Stimulated activated CD4-positive, alpha-beta T cell treated with anti-CD3 and anti-CD28 coated beads, Interleukin-4, amount 100 ng/mL, for 4 hours (primary cell): ENCODE measurements at regions not wholly inside any gene's neighbourhood (a gene's known extent, or its start where the extent isn't known, plus 50 kb on each side); places are given as distances from the start of the nearest gene placed in this dataset.

Experiments
- DNase-seq, 2 experiments: peaks; one replicate each; pipeline ENCODE4 v3.0.0-alpha.2; 2020

GRCh38 chr9:28662675-28663074, 1089.4 kb upstream of the C9orf72 start:
- DNase-seq = no peak

- DNase-seq = no peak
Measured at GRCh38 chr9:28668158-28668557, 1094.9 kb upstream of the C9orf72 start.

GRCh38 chr9:28671000-28671399, 1097.7 kb upstream of the C9orf72 start:
- DNase-seq = no peak

GRCh38 chr9:28678097-28678496, 1104.8 kb upstream of the C9orf72 start:
- no peak for DNase-seq

- DNase-seq = no peak
Measured at GRCh38 chr9:28688172-28688571, 1114.9 kb upstream of the C9orf72 start.

GRCh38 chr9:28692012-28692411, 1118.7 kb upstream of the C9orf72 start:
- no peak for DNase-seq

GRCh38 chr9:28696960-28697359, 1123.7 kb upstream of the C9orf72 start:
- DNase-seq = no peak

- no peak for DNase-seq
Measured at GRCh38 chr9:28699632-28700031, 1126.4 kb upstream of the C9orf72 start.

GRCh38 chr9:28707616-28708015, 1134.3 kb upstream of the C9orf72 start:
- DNase-seq = no peak

- DNase-seq = no peak
Measured at GRCh38 chr9:28714188-28714587, 1140.9 kb upstream of the C9orf72 start.

GRCh38 chr9:28718226-28718625, 1144.9 kb upstream of the C9orf72 start:
- DNase-seq = no peak

GRCh38 chr9:28720746-28721145, 1147.5 kb upstream of the C9orf72 start:
- no peak for DNase-seq

- DNase-seq = no peak
Measured at GRCh38 chr9:28730111-28730510, 1156.8 kb upstream of the C9orf72 start.

GRCh38 chr9:28735738-28736342, 1162.6 kb upstream of the C9orf72 start:
- no peak for DNase-seq

- no peak for DNase-seq
Measured at GRCh38 chr9:28741459-28741858, 1168.2 kb upstream of the C9orf72 start.

- no peak for DNase-seq
Measured at GRCh38 chr9:28747351-28747985, 1174.2 kb upstream of the C9orf72 start.

- no peak for DNase-seq
Measured at GRCh38 chr9:28750136-28750535, 1176.9 kb upstream of the C9orf72 start.

GRCh38 chr9:28758341-28758740, 1185.1 kb upstream of the C9orf72 start:
- no peak for DNase-seq

- DNase-seq = no peak
Measured at GRCh38 chr9:28758971-28759370, 1185.7 kb upstream of the C9orf72 start.

GRCh38 chr9:28762167-28762566, 1188.9 kb upstream of the C9orf72 start:
- no peak for DNase-seq

GRCh38 chr9:28764532-28764931, 1191.3 kb upstream of the C9orf72 start:
- no peak for DNase-seq

- no peak for DNase-seq
Measured at GRCh38 chr9:28770226-28770625, 1196.9 kb upstream of the C9orf72 start.

- no peak for DNase-seq
Measured at GRCh38 chr9:28770827-28771226, 1197.5 kb upstream of the C9orf72 start.

GRCh38 chr9:28774433-28775235, 1201.4 kb upstream of the C9orf72 start:
- DNase-seq = no peak
